GM12874 (cell line): ENCODE measurements at regions not wholly inside any gene's neighbourhood (a gene's known extent, or its start where the extent isn't known, plus 50 kb on each side); places are given as distances from the start of the nearest gene placed in this dataset.

Experiments
- TF ChIP-seq, protein P1 (sequence below): IDR thresholded peaks from 2 replicates; pipeline ENCODE4 v1.5.1; 2011; ENCODE audit warnings: low read depth, mild to moderate bottlenecking, control low read depth, low read length, moderate library complexity; ENCODE audit not compliant: insufficient read depth

DNA sequence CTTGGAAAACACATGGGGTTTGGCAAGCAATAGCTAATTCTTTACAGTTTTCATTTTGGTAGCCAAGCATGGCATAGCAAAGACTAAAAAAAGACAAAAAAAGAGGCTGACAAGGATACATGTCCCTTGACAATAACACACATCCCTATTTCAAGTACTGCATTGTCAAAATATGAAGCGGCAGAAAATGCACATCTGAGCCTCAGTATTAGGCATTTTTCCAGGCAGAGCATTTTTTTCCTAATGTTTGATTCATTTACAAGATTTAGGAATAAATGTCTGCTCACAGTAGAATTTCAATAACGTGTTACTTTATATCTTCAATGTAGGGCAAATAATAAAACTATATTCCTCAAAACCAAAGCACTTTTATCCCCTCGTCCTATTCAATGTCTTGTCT lies 216.3 kb upstream of the PCDH18 start:
- TF ChIP-seq, protein P1, sequence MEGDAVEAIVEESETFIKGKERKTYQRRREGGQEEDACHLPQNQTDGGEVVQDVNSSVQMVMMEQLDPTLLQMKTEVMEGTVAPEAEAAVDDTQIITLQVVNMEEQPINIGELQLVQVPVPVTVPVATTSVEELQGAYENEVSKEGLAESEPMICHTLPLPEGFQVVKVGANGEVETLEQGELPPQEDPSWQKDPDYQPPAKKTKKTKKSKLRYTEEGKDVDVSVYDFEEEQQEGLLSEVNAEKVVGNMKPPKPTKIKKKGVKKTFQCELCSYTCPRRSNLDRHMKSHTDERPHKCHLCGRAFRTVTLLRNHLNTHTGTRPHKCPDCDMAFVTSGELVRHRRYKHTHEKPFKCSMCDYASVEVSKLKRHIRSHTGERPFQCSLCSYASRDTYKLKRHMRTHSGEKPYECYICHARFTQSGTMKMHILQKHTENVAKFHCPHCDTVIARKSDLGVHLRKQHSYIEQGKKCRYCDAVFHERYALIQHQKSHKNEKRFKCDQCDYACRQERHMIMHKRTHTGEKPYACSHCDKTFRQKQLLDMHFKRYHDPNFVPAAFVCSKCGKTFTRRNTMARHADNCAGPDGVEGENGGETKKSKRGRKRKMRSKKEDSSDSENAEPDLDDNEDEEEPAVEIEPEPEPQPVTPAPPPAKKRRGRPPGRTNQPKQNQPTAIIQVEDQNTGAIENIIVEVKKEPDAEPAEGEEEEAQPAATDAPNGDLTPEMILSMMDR = no peak

DNA sequence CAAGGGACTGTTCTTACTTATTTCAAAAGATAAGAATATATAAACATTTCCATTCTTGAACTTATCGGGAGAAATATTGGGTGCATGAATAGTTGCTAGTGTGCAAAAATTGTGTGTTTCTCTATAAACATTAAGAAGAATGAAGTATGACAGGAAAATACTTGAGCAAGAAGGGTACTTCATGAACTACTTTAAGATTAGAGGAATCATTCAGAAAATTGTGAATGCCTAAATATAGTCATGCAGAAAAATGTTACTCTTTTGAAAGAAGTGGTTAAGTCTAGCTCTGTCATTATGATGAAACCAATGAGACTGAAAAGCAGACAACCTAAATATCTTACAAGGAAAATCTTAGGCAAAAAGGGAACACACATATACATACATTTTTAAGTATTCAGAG lies 207.8 kb upstream of the PCDH18 start:
- TF ChIP-seq, protein P1 = no peak

DNA sequence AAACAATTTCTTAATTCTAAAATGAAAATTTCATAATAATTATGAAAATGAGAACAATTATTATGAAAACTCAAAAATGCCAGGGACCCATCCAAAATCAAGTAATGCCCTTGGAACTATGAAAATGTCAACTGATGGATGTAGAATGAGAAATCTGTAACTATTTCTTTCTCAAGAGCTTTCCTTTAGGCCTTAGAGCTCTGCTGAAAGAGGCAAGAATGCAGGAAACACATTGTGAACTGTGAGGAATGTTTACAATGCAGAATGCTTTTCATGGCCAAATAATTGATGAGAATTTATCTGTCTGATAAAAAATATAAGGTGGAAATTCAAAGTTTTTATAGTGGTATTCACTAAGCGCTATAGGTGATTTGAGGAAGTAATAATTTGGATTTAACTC lies 207.1 kb upstream of the PCDH18 start:
- TF ChIP-seq, protein P1 = no peak

DNA sequence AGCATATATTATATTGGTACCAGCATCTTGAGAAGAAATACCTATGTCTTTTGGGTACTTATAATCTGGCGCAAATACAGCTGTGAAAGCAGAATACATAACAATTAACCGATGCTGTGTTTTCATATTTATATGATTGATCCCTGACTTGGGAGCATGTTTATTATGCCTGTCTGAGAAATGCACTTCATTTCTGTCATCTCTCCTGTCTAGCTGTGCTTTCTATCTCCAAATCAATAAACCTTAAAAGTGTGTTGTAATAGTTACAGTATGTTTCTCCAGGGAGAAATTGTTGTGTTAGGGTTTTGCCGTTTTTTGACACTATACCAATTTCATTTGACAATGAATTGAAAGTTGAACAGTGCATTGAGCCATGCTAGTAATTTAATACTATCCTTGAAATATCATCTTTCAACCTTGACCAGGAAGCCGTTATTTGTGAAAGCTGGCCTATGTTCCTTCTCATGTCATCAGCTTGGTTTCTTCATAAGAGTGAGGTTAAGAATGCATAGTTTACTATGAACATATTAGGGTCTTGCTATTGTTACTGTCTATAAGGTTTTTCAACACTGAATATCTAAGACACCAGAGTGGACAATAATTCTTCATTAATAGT lies 206.2 kb upstream of the PCDH18 start:
- TF ChIP-seq, protein P1 = no peak

DNA sequence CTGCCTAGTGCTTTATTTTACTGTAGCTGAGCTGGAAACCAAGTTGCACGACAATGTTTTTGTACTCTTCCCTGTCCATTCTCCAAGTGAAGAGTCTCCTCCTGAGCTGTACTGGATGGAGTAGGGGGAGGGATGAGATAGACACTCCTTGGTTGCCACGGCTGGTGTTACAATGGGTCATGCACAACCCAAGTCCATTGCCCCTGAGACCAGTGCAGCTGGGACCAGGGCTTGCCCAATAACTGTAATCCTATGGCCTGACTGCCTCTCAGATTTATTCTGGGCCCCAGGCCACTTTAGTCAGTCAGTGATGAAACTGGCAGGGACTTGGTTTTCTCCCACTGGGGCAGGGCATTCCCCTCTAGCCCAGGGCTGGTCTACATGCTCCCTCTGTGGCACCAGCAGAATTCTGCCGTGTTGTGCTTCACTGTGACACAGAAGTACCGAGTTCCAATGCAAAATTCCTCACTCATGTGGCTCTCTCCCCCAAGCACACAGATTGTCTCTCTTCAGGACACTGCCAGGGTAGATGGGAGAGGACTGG lies 203.3 kb upstream of the PCDH18 start:
- TF ChIP-seq, protein P1 = no peak

DNA sequence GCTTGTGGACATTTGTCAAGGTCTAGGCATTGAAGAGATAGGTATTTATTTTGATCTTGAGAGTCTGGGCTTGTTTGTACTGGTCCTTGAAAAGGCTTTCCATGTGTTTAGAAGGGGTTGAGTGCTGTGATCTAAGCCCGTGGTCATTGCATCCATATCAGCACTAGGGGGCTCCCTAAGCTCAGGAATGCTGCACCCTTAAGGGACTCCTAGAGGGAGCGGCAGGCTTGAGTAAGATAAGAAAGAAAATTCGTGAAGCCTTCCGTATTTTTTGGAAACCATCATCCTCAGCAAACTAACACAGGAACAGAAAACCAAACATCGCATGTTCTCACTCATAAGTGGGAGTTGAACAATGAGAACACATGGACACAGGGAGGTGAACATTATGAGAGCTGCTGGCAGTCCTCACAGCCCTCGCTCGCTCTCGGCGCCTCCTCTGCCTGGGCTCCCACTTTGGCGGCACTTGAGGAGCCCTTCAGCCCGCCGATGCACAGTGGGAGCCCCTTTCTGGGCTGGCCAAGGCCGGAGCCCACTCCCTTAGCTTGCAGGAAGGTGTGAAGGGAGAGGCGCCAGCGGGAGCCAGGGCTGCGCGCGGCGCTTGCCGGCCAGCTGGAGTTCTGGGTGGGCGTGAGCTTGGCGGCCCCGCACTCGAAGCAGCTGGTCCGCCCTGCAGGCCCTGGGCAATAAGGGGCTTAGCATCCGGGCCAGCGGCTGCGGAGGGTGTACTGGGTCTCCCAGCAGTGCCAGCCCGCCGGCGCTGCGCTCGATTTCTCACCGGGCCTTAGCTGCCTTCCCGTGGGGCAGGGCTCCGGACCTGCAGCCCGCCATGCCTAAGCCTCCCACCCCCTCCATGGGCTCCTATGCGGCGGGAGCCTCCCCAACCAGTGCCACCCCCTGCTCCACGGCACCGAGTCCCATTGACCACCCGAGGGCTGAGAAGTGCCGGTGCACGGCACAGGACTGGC lies 201.2 kb upstream of the PCDH18 start:
- TF ChIP-seq, protein P1 = peak; percentile 56

DNA sequence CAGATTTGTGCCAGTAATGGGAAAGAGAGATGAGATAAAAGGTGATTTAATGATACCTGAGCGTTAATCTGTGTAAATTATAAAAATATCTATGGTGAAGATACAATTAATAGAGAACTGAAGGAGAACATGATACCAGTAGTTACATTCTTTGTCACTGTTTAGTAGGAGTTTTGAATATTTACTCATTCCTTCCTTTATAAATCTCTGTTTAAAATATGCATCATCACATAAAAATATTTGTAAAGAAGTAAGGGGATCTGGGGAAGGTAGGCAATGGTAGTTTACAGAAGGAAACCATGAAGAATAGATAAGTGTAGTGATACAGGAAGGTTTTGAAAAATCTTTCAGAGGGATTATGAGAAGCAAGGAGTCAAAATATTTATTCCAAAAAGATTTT lies 190.6 kb upstream of the PCDH18 start:
- TF ChIP-seq, protein P1 = no peak
